ENCODE measurements at regions not wholly inside any gene's neighbourhood (a gene's known extent, or its start where the extent isn't known, plus 50 kb on each side); places are given as distances from the start of the nearest gene placed in this dataset.

DNA sequence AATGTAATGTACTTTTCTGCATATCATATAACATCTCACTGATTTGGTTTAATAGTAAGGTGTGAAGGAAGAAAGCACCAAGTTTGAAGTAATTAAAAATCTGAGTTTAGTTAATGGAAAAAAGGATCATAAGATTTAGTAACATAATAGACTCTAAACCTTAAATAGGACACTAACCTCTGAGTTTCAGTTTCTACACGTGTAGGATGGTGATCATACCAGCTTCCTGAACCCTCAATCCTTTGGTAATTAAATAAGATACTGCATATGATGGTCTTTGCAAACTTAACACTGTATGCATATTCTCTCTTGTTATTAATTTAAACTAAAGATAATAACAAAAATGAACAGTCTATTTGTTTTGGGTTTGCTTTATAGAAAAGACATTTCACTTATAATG is 216.8 kb downstream of the NUP35 start:
- TF ChIP-seq POLR2AphosphoS5 (IDR thresholded peaks at IDR 0.05): no peak
- no peak for TF ChIP-seq EP300 (conservative IDR thresholded peaks at IDR 0.05; ENCODE audit: poor library complexity, severe bottlenecking)
- TF ChIP-seq, protein P1, sequence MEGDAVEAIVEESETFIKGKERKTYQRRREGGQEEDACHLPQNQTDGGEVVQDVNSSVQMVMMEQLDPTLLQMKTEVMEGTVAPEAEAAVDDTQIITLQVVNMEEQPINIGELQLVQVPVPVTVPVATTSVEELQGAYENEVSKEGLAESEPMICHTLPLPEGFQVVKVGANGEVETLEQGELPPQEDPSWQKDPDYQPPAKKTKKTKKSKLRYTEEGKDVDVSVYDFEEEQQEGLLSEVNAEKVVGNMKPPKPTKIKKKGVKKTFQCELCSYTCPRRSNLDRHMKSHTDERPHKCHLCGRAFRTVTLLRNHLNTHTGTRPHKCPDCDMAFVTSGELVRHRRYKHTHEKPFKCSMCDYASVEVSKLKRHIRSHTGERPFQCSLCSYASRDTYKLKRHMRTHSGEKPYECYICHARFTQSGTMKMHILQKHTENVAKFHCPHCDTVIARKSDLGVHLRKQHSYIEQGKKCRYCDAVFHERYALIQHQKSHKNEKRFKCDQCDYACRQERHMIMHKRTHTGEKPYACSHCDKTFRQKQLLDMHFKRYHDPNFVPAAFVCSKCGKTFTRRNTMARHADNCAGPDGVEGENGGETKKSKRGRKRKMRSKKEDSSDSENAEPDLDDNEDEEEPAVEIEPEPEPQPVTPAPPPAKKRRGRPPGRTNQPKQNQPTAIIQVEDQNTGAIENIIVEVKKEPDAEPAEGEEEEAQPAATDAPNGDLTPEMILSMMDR (IDR thresholded peaks at IDR 0.05; ENCODE audit: poor library complexity, severe bottlenecking): no peak
- TF ChIP-seq SMC3 (conservative IDR thresholded peaks at IDR 0.05; ENCODE audit: poor library complexity): no peak
- TF ChIP-seq RAD21 (conservative IDR thresholded peaks at IDR 0.05): no peak
- TF ChIP-seq MXI1 (conservative IDR thresholded peaks at IDR 0.05; ENCODE audit: poor library complexity, severe bottlenecking): no peak
